HG03457 (cell line): ENCODE measurements at regions not wholly inside any gene's neighbourhood (a gene's known extent, or its start where the extent isn't known, plus 50 kb on each side); places are given as distances from the start of the nearest gene placed in this dataset.

Source experiments
- ATAC-seq: cut with Tn5 transposase; IDR thresholded peaks from one replicate; pipeline ENCODE4 v1.9.1; 2021; ENCODE audit warnings: moderate number of reproducible peaks; ENCODE audit not compliant: unreplicated experiment

DNA sequence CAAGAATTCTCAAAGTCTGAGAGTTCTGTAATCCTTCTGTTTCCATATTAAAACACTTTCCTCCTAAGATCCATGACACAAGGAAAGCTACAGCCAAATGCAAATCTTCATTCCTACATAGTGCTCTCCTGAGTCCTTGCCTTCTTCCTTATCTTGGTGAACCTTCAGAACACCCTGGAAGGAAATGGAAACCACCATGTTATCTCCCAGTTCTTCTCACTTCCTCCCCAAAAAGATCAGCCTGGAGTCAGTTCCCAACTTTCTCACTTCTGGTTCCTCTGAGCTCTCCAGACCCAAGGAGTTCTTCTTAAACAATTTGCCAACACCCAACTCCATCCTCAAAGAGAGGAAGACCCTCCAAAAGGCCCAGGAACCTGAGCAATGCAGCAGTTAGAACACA is 193.3 kb upstream of the CCN2 start:
- ATAC-seq, result no peak

DNA sequence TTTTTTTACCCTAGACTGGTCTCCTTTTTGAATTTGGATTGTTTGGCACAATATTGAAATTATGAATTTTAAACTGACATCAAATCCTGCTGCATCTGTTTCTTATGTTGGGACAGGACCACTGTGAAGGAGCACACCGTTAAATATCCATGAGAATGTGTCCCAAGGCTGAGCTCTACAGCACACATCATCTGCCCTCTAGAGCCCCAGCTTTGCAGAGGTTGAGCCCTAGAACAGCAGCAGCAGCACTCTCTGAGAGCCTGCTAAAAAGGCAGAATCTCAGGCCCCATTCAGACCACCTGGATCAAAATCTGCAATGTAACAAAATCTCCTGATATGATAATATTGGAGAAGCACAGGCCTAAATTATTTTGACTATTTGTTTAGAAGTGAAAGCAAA is 192.1 kb upstream of the CCN2 start:
- no peak for ATAC-seq

DNA sequence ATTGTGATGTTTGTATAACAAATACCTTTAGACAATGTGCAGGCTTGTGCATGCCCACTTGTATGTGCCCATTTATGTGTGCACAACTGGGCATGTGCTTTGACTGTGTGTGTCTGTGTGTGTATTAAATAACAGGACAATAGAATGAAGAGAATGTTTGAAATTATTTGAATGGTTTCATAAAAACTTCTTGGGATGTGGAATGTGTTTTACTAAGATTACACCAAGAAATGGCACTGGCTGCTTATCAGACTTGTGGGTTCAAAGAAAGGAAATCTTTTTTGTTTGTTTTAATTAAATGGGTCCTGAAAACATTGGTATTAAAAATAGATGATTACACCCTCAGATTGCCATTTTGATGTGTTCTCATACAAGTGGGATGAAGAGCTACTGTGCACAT is 191.6 kb upstream of the CCN2 start:
- ATAC-seq, result no peak

DNA sequence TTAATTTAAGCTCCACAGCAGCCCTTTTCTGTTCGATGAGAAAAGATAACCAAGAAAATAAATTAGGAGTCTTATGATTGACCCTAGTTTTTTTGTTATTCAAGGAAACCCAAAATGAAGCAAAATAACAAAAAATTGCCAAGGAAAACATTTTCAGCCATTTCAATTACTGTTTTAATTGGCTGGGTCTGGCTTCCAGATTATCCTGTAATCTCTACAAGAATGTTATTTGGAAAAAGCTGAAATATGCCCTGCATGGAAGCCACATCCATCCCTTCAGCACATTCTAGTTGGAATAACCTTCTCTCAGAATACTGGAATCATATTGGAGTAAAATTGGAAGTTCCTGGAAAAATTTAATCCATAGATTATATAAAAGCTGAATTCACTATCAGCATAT is 191.1 kb upstream of the CCN2 start:
- ATAC-seq, result no peak

DNA sequence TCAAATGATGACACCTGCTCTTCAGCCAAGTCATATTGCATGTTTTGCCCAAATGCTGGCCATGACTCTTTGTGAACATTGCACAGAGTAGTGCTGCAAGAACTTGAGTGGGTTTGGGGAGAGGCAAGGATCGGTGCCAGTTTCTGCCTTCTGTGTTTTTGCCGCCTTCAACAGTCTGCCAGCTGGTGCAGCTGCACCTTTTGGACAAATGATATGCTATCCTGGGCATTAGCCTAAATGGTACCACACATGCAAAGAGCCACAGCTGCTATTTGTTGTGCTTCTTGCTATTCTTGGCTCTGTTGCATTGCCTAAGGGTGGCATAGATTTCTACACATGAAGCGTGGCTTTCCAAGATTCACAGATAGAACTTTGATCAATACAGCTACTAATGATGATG is 189.0 kb upstream of the CCN2 start:
- no peak for ATAC-seq

DNA sequence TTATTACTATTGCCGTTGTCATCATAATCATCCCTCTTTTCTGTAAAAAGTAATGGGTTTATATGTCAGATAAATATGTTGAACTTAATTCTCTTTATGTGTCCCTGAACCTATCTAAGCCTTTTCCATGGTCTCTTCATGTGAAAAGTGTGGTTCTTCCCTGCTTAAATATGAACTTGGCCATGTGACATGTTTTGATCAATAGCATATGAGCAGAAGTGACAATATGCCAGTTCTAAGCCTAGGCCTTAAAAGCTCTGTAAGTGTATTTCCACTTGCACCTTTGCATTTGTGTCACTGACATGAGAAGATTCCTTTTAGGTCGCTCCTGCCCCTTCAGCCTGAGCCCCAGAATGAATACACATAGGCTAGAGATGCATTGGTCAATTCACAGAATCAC is 188.4 kb upstream of the CCN2 start:
- no peak for ATAC-seq

DNA sequence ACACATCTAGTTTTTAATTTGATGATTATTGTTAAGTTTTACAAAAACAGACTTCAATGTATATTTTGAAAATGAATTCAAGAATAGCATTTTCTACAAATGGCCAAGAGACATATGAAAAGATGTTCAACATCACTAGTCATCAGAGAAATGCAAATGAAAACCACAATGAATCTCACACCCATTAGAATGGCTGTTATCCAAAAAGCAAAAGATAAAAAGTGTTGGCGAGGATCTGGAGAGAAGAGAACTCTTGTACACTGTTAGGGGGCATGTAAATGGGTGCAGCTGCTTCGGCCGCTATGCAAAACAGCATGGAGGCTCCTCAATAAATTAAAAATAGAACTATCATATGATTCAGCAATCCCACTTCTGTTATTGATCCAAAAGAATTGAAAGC is 185.8 kb upstream of the CCN2 start:
- ATAC-seq, result no peak

DNA sequence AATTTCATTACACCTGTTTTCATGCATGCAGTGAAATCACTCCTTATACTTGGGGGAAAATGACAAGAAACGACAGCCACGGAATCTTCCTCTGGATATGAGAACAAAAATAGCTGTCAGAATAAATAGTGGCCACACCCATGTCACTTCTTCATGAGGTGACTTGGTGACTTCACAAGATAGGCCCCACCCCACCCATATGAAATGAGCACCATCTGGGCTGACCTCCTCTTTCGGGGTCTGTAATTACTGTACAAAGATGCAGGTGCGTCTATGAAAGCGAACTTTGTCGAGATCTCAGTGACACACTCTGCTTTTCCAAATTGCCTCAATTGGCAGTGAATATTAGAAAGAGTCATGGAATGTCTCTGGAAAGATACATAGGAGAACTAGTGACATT is 184.2 kb upstream of the CCN2 start:
- no peak for ATAC-seq

DNA sequence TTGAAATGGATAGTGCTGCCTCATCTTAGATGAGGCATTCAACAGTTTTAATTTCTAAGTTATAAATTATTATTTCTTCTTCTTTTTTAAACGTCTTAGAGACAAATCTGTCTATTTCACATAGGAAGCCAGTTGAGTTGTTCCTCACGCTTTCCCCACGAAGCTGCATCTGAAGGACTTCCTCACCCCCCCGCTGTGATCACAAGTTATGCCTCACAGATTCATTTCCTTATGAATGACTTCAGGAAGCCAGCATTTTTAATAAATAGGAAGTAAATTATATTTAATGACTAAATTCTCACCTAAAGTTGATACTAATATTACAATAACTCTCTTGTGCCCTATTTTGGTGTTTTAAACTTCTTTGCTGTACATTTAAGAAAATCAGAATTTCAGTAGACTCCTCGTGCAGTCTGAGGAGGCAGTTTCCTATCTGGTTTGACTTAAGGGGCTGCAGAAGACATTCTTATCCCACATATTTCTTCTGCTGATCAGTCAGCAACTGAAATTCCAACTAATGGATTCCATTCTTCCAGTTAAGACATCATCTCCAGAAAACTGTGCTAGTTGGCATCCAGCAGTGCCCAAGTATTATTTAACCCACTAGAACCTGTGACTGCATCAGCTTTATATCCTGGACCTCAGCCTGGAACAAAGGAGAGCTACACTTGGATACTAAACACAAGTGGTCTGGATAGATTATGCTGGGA is 182.7 kb upstream of the CCN2 start:
- ATAC-seq, result no peak

DNA sequence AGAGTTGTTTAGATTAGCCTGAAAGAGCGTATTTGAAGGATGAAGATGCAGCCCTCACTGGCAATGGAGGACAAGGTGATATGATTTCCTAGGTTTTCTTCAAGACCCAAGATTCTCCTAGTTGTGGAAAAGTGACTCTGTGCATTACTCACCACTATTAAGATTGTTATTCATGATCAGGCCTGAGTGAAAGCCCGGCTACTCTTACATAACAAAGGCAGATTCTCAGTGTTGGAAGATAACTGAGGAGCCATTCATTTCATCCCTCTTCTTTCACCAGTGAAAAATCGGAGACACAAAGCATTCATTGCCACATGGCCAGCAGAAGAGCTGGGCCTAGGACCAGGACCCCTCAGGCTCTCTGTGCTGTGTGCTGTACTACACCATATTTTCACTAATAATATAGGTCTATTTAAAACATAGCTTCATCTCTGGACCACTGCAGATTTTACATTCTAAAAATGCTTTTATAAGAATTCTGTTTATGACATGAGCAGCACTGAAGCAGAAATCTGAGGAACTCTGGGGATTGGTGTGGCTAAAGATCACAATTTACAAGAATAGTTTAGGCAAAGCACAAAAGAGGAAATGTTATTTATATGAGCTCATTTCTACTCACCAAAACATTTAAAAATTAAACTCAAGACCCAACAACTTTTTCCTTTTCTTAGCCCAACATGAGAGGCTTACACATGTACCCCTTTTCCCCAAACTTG is 181.9 kb upstream of the CCN2 start:
- ATAC-seq, result no peak

DNA sequence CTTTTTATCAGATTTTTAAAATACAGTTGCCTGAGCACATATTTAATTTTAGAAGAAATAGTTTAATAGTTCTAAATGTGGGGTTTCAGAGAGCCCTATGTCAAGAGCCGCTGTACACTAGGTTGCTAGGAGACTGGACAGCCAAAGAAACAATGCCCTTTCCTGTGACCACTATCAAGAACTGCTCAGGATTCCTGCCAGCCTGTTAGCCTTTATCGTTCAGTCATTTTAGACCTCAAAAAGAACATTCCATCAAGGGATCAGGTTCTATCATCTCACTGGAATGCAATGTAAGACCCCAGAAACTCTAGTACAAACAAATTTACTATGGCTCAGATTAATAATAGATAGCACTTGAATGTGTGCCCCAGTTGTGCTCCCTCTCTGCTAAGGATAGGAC is 181.2 kb upstream of the CCN2 start:
- no peak for ATAC-seq

DNA sequence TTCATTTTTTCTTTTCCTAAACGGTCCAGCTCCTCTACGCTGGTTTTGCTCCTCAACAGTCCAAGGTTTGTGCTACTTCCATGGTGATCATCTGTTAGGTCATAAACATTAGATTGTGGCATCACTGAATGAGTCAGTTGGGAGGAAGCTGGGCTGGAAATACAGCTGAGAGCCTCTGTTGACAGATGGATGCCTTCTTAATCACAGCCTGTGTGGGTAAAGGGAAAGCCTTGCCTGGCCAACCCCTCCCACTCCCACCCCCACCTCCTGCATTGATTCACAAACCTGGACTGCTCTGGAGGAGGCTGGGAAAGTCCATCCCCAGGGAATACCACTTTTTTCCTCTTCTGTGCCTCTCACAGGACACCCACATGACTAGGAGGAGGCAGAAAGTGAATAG is 180.6 kb upstream of the CCN2 start:
- ATAC-seq, result no peak

DNA sequence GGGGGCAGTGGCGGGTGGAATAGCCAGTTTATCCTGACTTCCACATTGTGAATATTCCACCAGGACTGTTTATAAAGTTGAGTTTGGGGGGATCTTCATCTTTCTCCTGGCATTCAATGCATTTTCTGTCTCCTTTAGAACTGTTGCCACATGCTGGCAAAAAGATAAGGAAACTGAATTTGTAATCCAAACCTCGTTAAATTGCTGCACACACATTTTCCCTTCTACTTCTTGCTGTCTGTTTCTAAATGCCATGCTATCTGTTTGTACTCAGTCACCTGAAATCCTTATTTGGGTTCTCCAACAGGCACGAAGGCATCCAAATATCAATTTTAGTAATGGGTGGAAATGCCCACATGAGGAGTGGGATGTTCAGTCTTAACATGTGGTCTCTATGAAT is 180.2 kb upstream of the CCN2 start:
- ATAC-seq, result no peak

DNA sequence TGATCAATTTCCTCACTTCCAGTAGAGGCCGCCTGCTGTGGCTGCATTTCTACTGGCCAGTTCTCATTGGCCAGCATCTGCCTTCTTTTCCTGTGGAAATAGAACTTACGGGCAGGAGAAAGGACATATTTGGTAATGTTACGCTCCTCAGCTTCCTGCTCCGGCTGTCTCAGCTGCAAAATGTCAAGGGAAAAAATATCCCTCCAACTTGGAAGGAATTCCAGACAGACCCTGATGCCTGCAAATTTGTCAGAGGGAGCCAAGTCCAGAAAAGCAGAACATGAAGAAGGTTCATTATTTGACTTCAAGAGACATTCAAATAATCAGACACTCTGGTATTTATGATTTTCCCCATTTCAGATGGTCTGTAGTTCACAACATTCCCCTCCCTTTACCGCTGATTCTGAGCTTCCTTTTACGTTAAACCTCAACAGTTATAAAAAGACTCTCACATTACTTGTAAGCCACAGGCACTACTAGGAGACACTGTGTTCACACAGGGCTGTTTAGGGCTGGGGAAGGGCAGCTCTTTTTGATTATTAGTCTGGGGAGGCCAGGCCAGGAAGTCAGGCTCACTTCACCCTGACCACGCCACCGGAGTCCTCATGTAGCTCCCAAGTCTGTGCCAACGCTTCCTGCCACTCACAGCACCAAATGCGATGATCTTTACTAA is 179.6 kb upstream of the CCN2 start:
- no peak for ATAC-seq

DNA sequence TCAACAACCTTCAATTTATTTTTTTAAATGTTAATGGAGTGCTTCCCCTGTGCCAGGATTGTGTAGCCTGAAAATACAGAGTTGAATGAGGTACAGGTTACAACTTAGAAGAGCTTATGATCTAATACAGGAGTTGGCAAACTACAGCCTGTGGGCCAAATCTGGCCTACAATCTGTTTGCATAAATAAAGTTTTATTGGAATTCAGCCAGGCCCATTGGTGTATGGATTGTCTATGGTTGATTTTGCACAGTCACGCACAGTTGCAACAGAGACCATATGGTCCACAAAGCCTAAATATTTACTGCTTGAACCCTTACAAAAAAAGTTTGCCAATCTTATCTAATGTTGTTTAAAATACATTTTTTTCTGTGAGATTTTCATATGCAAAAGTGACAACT is 177.3 kb upstream of the CCN2 start:
- no peak for ATAC-seq

DNA sequence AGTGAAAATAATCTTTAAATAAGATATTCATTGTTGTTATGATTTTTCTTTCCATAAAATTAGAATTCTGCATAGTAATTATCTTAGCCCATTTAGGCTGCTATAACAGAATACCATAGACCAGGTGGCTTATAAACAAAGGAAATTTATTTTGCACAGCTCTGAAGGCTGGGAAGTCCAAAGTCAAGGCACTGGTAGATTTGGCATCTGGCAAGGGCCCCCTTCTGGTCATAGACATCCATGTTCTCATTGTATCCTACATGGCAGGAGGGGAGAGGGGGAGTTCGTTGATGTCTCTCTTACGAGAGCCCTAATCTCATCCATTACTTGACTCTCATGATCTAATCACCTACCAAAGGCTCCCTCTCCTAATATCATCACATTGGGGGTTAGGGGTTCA is 175.0 kb upstream of the CCN2 start:
- no peak for ATAC-seq

DNA sequence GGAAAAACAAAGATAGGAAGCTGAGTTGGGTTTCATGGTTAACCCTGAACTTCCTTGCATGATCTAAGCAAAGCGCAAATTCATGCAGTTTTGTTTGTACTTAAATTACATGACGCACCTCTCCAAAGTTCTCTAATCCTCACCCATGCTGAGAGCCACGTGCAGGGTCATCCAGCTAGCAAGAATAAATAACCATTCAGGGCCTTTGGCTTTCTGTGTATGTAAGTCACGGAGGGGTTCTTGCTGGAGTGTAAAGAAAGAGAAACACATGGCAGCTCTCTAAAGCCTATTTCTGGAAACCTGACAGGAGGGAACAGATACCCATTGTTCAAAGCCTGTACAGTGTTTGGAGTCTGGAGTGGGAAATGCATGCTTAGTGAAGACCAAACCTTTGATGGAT is 171.7 kb upstream of the CCN2 start:
- no peak for ATAC-seq

DNA sequence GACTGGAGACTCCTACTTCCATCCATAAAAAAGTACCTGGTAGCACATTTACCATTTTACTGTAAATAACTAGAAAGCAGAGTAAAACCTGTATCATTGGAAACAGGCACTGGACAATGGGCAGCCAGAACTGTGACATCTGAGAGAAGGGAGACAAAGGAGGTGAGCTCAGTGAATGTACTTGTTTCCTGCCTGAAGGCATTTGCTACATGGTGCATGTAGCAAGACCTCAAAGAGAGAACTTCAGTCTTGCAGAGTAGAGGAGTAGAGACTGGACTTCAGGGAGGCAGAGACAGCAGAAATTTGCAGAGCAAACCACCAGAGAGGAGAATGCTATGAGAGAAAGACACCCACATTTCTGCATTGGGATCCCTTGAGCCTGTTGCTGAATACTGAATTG is 171.0 kb upstream of the CCN2 start:
- no peak for ATAC-seq

DNA sequence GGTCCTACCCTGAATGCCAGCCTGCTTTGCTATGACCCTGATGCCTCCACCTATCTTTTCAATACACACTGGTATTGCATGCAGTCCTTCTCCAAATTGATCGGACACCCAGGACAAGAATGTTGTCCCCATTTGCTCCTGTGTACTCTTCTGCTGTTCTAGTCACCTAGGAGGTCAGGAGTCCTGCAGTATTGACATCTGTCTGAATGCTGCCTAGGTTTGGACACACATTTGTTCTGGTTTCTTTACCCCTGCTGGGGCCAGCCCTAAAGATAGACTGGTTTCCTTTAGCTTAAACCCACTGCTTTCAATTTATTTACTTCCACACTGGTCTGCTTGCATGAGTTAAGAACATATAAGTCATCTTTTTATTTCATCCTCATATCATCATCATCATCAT is 167.0 kb upstream of the CCN2 start:
- ATAC-seq, result no peak

DNA sequence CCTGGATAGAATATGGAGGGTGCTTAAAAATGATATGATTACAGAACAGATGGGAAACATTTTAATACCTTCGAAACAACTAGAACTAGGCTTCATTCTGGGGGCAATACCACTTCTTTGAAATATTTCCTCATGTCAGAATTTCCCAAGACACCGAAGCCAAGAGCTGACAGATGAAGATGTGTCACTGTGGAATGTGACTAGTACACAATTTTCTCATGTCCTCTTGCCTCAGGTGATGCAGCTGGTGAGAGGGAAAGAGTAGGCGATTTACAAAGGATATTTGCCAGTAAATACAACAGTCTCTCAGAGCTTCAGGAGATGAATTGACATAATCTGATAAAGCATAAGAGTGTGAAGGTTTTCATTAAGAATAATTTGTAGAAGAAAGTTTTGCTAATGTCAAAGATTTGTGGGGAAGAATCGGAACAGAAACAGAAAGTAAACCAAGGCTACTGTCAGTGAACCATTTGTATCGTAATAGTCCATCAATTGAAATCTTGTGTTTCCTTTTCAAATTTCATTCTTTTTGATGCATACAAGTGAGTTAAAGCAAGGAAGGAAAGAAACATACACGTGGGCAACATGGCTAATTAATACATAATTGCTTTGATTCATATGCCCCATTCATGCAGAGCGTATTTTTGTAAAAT is 164.7 kb upstream of the CCN2 start:
- ATAC-seq, result no peak

DNA sequence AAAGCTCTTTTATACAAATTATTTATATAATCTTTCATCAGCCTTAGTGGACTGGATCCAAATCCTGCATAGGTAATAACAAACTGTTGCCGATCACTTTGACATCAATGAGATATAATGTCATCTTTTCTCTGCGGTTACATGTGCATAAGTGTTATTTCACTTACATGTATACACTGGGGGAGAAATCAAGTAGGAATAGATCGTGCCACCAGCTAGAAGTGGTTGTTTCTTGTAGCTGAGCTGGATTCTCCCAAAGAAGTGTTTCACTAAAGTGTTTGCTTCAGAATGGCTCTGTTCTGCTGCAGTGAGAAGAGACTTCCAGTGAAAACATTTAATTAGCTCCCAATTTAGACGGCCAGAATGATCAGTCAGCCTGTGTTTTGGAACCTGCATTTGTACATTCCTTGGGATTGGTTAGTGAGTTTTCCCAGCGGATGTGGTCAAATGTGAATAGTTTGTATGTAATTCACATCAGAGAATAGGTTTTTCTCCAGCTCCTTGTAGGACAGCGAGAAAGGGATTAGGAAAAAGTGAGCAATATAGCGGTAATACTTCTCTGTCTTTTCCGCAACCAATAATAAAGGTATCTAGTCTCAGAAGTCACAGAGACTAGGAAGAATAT is 163.1 kb upstream of the CCN2 start:
- no peak for ATAC-seq
